ENCODE measurements at regions not wholly inside any gene's neighbourhood (a gene's known extent, or its start where the extent isn't known, plus 50 kb on each side); places are given as distances from the start of the nearest gene placed in this dataset.

DNA sequence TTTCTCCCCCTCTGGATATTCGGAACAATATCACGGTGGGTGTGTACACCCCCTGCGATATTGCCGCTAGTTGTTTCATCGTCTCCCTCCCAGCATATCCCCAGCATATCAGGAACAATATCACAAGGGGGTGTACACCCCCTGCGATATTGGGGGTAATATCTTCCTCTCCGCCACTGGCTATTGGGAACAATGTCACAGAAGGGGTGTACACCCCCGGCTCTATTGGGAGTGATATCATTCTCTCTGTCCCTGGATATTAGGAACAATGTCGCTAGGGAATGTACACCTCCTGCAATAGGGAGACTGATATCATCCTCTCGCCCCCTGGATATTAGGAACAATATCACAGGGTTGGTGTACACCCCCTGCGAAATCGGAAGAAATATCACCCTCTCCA is 1932.0 kb downstream of the SUCLG1 start:
- no peak for ATAC-seq
- DNase-seq: no peak
- no peak overlapping the region for H3K4me3 ChIP-seq
- H3K4me1 ChIP-seq: no peaks in the 10 kb centered on the region
- no peak overlapping the region for H3K27ac ChIP-seq
- TF ChIP-seq, protein P1, sequence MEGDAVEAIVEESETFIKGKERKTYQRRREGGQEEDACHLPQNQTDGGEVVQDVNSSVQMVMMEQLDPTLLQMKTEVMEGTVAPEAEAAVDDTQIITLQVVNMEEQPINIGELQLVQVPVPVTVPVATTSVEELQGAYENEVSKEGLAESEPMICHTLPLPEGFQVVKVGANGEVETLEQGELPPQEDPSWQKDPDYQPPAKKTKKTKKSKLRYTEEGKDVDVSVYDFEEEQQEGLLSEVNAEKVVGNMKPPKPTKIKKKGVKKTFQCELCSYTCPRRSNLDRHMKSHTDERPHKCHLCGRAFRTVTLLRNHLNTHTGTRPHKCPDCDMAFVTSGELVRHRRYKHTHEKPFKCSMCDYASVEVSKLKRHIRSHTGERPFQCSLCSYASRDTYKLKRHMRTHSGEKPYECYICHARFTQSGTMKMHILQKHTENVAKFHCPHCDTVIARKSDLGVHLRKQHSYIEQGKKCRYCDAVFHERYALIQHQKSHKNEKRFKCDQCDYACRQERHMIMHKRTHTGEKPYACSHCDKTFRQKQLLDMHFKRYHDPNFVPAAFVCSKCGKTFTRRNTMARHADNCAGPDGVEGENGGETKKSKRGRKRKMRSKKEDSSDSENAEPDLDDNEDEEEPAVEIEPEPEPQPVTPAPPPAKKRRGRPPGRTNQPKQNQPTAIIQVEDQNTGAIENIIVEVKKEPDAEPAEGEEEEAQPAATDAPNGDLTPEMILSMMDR (IDR thresholded peaks at IDR 0.05): no peak
- no peaks in the 10 kb centered on the region for H3K36me3 ChIP-seq
- no peak for FAIRE-seq
- H3K27me3 ChIP-seq: no peaks in the 10 kb centered on the region
- H3K9me3 ChIP-seq: no peaks in the 10 kb centered on the region
- 88 to 89% methylated on average over 12 of the region's 12 CpGs for WGBS, 2 donors
- intact Hi-C loops (cut with DNase I): no loop called here

DNA sequence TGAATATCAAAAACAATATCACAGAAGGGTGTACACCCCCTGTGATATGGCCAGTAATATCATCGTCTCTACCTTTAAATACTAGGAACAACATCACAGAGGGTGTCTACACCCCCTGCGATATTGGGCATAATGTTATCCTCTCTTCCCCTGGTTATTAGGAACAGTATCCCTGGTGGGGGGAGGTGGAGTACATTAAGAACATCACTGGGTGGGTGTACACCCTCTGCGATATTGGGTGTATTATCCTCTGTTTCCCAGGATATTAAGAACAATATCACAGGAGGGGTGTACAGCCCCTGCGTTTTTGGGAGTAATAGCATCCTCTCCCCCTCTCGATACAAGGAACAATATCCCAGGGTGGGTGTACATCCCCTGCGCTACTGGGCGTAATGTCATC is 1932.8 kb downstream of the SUCLG1 start:
- Histone ChIP-seq H3K4me3 (no peak overlapping the region), H3K27ac (no peak overlapping the region), H3K9me3 (no peaks in the 10 kb centered on the region), H3K36me3 (no peaks in the 10 kb centered on the region), H3K4me1 (no peaks in the 10 kb centered on the region), H3K27me3 (no peaks in the 10 kb centered on the region)
- FAIRE-seq (no peak), DNase-seq (no peak), ATAC-seq (no peak)
- TF ChIP-seq, protein P1 (IDR thresholded peaks at IDR 0.05): no peak
- WGBS, 2 donors: 83 to 86% methylated on average over 7 of the region's 7 CpGs
- intact Hi-C loops (cut with DNase I): no loop called here

DNA sequence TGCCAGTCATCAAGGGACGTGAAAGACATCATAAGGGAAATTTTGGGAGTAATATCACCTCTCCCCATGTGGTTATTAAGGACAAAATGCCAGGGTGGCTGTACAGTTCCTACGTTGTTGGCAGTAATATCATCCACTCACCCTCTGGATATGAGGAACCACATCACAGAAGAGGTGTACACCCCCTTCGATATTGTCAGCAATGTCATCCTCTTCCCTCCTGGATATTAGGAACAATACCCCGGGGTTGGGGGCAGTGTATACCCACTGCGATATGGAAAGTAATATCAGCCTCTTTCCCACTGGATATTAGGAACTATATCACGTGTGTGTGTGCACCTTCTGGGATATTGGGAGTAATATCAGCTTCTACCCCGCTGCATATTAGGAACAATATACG is 1933.3 kb downstream of the SUCLG1 start:
- 73 to 77% methylated on average over 8 of the region's 8 CpGs for WGBS, 2 donors
- no peaks in the 10 kb centered on the region for H3K9me3 ChIP-seq
- ATAC-seq (no peak), FAIRE-seq (no peak), DNase-seq (no peak)
- intact Hi-C loops (cut with DNase I): no loop called here
- H3K4me3 ChIP-seq: no peak overlapping the region
- no peaks in the 10 kb centered on the region for H3K27me3 ChIP-seq
- no peaks in the 10 kb centered on the region for H3K4me1 ChIP-seq
- TF ChIP-seq, protein P1 (IDR thresholded peaks at IDR 0.05): no peak
- no peaks in the 10 kb centered on the region for H3K36me3 ChIP-seq
- no peak overlapping the region for H3K27ac ChIP-seq

DNA sequence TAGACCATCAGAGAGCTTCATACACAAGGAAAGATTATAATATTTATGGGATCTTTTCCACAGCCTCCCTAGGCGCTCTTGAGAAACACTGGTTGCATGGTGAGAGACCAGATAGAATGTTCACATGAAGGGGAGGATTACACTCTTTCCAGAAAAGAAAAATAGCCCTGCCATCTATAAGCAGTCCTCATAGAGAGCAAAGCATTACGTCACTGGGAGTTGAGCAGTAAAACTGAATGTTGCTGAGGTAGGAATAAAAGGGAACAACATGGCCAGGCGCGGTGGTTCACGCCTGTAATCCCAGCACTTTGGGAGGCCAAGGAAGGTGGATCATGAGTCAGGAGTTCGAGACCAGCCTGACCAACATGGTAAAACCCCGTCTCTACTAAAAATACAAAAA is 1934.3 kb downstream of the SUCLG1 start:
- intact Hi-C loops (cut with DNase I): no loop called here
- Histone ChIP-seq H3K4me1 (no peaks in the 10 kb centered on the region), H3K27ac (no peak overlapping the region), H3K4me3 (no peak overlapping the region), H3K9me3 (no peaks in the 10 kb centered on the region), H3K27me3 (no peaks in the 10 kb centered on the region), H3K36me3 (no peaks in the 10 kb centered on the region)
- 85 to 93% methylated on average over 7 of the region's 7 CpGs for WGBS, 2 donors
- DNase-seq: no peak
- FAIRE-seq: no peak
- TF ChIP-seq, protein P1 (IDR thresholded peaks at IDR 0.05): no peak
- no peak for ATAC-seq

DNA sequence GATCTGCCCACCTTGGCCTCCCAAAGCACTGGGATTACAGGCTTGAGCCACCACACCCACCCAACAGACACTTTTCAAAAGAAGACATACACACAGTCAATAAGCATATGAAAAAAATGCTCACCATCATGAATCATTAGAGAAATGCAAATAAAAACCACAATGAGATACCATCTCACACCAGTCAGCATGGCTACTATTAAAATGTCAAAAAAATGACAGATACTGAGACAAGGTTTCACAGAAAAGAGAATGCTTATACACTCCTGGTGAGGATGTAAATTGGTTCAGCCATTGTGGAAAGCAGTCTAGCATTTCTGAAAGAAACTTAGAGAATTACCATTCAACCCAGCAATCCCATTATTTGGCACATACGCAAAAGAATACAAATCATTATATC is 1947.2 kb downstream of the SUCLG1 start:
- intact Hi-C loops (cut with DNase I): no loop called here
- H3K27ac ChIP-seq: no peak overlapping the region
- 91 to 97% methylated on average over 1 of the region's 1 CpG for WGBS, 2 donors
- H3K4me3 ChIP-seq: no peak overlapping the region
- no peaks in the 10 kb centered on the region for H3K9me3 ChIP-seq
- ATAC-seq (no peak), DNase-seq (no peak), FAIRE-seq (no peak)
- H3K36me3 ChIP-seq: no peaks in the 10 kb centered on the region
- no peaks in the 10 kb centered on the region for H3K4me1 ChIP-seq
- no peaks in the 10 kb centered on the region for H3K27me3 ChIP-seq
- TF ChIP-seq, protein P1 (IDR thresholded peaks at IDR 0.05): no peak

Measured in pancreas (tissue), 10 donors.